ENCODE measurements at regions not wholly inside any gene's neighbourhood (a gene's known extent, or its start where the extent isn't known, plus 50 kb on each side); places are given as distances from the start of the nearest gene placed in this dataset.
A peak's percentile ranks its signal among the peaks of the same experiment; 100 is the strongest.
"Not testable (repeated sequence)": the region's sequence is repeated elsewhere in the genome, so short reads cannot be mapped to it uniquely, and the experiment has no call there.

GRCh38 chr19:28612275-28612769 is 600.6 kb downstream of the UQCRFS1 start:
- no peak for DNase-seq

- not testable (repeated sequence) for DNase-seq
Measured at GRCh38 chr19:28611227-28611914, 601.6 kb downstream of the UQCRFS1 start.

DNA sequence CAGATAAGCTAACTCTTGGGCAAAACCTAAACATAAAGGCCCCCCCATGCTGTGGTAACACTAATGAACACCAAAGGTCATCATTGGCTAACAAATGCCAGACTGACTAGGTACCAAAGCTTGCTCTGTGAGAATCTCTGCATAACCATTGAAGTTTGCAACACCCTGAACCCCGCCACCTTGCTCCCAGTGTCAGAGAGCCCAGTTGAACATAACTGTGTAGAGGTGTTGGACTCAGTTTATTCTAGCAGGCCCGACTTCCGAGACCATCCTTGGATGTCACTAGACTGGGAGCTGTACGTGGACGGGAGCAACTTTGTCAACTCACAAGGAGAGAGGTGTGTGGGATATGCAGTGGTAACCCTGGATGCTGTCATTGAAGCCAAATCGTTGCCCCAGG is 602.2 kb downstream of the UQCRFS1 start:
- DNase-seq, result no peak

- DNase-seq, result no peak
Measured at GRCh38 chr19:28609944-28610343, 603.0 kb downstream of the UQCRFS1 start.

DNA sequence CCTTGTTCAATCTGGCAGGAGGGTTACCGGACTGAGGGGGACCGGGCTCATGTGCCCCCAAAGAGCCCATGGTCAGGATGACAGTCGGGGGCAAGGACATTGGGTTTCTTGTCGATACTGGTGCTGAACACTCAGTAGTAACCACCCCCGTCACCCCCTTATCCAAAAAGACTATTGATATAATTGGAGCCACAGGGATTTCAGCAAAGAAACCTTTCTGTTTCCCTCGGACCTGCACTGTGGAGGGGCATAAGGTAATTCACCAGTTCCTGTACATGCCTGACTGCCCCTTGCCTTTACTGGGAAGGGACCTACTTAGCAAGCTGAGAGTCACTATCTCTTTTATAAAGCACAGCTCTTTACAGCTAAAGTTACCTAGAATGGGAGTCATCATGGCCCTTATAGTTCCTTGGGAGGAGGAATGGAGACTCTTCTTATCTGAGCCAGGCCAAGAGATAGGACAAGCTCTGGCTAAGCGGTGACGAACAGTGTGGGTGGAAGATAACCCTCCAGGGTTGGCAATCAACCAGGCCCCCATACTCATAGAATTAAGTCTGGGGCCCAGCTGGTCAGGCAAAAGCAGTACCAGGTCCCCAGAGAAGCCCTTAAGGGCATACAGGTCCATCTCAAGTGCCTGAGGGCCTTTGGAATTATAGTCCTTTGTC is 603.7 kb downstream of the UQCRFS1 start:
- DNase-seq, result peak in 1 of 6 experiments; percentile 1

DNA sequence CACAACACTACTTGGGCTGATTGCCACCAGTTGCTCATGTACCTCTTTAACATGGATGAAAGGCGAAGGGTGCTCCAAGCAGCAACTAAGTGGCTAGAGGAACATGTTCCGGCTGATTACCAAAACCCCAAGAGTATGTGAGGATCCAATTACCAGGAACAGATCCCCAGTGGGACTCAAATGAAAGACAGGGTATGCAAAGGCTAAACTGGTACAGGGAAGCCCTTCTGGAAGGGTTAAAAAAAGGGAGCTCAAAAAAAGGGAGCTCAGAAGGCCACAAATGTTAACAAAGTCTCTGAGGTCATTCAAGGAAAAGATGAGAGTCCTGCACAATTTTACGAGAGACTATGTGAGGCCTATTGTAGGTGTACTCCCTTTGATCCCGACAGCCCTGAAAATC is 604.7 kb downstream of the UQCRFS1 start:
- no peak for DNase-seq

GRCh38 chr19:28607066-28607583 is 605.8 kb downstream of the UQCRFS1 start:
- no peak for DNase-seq

- DNase-seq, result no peak
Measured at GRCh38 chr19:28606269-28607032, 606.5 kb downstream of the UQCRFS1 start.

DNA sequence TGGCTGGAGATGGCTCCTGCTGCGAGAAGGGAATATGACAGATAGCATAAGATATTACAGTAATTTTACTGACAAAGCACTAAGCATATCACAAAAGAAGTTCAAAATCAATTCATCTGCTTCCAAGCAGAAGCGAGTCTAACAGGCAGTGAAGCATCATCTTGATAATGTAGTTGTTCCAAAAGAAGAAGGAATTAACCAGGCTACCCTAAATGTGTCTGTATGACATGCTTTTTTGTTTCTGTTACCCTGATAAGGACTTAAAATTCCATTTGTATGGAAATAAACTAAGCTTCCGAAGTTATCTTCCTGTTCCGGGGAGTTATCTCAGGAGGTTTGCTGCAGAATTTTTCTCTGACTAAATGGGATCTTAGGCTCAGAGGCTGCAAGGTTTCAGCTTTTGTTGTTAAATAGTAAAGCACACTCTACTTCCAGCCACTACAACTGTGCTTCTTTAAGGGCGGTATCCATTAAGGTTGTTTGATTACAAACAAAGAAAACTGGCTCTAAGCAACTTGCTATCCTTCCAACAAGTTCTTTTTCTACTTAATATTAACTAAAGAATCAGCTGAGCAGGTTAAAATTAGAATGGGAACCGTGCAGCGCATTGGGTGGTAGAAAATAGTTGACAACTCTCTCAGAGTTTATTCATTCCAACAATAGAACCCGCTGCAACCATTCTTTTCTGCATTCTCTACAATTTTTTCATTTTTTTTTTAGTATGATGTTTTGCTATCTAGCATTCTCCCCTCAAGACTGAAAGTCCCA is 607.3 kb downstream of the UQCRFS1 start:
- no peak for DNase-seq

GRCh38 chr19:28603453-28603852 is 609.5 kb downstream of the UQCRFS1 start:
- no peak for DNase-seq

- DNase-seq, result no peak
Measured at GRCh38 chr19:28602675-28603298, 610.2 kb downstream of the UQCRFS1 start.

DNA sequence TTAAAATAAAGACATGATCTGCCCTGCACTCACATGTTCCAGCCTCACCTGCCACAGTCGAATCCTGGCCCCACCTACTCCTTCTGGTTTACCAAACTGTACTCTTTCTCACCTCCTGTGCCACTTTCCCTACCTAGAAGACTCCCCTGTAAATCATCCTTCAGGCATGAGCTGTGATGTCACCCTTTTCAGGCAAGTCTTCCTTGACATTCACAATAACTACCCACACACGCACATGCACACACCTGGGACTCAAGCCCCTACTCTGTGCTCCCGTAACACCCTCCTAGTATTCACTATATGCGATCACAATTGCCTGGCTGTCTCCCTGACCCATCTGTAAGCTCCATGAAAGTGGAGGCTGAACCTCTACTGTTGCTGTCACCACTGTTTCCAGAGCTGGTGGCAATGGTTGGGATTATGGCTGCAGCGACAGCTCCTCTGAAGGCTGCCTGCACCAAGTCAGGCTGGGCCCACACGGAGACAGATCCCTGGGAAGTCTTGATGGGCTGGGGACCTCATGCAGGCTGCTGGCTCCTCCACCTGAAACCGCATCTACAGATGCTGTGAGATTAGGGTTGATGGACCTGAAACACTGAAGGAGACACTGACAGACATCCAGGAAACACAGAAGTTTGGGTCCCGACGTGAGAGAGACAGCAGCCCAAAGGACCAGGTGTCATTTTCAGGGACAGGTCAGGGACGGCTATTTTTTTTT is 611.1 kb downstream of the UQCRFS1 start:
- DNase-seq, result no peak

- DNase-seq, result no peak
Measured at GRCh38 chr19:28598861-28599260, 614.1 kb downstream of the UQCRFS1 start.

DNA sequence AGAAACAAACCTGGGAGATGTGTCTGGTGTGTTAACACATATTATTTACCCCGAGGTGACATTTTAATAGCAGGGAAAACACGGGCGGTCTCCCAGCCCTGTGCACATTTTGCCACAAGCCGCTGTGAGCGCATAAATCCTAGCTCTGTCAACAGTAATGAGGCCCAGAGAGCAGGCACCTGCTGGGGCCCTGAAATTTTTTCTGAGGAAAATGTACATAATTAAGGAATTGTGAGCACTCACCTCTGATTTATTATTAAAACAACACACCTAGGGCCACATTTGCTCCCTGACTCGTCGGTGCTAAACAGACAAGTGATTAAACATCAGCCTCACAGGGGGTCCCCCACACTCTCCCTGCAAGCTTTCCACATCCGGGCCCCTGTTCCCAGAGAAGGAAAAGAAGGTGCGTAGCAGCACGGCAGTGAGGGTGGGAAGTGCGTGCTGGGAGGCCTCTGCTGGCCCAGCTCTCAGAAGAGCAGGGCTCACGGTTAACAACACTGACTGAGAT is 616.3 kb downstream of the UQCRFS1 start:
- DNase-seq, result no peak

- no peak for DNase-seq
Measured at GRCh38 chr19:28595722-28596480, 617.0 kb downstream of the UQCRFS1 start.

GRCh38 chr19:28594737-28595136 is 618.2 kb downstream of the UQCRFS1 start:
- no peak for DNase-seq

DNA sequence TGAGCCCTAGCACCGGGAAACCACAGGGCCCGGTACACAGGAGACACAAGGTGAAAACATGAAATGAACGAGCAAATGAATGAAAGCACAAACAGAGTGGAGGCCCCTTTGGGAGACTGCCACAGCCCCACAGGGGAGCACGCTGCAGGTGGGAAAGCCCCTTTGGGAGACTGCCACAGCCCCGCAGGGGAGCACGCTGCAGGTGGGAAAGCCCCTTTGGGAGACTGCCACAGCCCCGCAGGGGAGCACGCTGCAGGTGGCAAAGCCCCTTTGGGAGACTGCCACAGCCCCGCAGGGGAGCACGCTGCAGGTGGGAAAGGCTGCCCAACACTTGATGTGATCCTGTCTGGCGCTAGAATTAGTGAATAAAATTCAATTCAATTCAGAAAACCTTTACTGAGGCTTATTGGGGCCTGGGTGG is 623.0 kb downstream of the UQCRFS1 start:
- not testable (repeated sequence) for DNase-seq

DNA sequence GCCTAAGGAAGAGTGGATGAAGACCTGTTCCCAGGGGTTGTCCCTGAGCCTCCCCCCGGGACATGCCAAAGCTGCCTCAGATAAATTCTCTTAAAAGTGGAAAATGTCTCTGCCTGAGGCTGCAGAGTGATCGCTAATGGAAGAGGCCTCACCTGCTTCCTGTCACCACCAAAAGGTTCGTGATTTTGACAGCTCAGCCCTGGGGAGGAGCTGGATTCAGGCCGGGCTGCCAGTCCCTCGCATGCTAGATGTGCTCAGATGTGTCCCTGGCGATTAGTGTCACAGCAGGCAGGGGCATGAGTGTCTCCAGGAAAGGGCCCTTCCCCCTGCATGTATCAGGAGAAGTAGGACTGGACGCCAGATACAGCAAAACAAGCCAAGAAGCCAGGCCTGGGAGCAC is 626.5 kb downstream of the UQCRFS1 start:
- DNase-seq, result no peak

DNA sequence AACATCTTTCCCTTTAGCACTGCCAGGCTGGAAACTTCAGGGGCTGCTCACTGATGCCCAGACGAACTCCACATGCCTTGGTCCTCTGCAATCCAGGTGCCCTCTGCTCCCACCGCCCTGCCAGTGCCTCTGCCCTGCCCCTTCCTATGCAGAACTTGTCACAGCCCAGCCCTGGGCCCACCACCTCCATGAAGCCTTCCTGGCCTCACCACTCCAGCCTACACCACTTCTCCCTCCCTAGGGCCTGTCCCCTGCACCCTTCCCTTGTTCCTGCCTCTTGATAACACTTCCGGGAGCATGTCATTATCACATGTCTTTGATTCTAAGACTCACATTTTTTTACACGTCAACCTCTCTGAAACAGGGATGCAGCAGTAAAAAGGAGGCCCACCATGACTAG is 627.2 kb downstream of the UQCRFS1 start:
- no peak for DNase-seq

- DNase-seq, result no peak
Measured at GRCh38 chr19:28583713-28584112, 629.2 kb downstream of the UQCRFS1 start.
